ENCODE measurements at regions not wholly inside any gene's neighbourhood (a gene's known extent, or its start where the extent isn't known, plus 50 kb on each side); places are given as distances from the start of the nearest gene placed in this dataset.
"Not testable (repeated sequence)": the region's sequence is repeated elsewhere in the genome, so short reads cannot be mapped to it uniquely, and the experiment has no call there.

GRCh38 chr3:107443461-107443860 is 66.2 kb downstream of the CCDC54 start:
- no peak for DNase-seq (ENCODE audit: insufficient read length)
- FAIRE-seq, result no peak

GRCh38 chr3:107446706-107447105 is 69.5 kb downstream of the CCDC54 start:
- FAIRE-seq (no peak), DNase-seq (ENCODE audit: insufficient read length) (no peak)
- TF ChIP-seq POLR2A (IDR thresholded peaks at IDR 0.05; ENCODE audit: low read depth, low read length) (no peak), TAF1 (IDR thresholded peaks at IDR 0.05; ENCODE audit: borderline replicate concordance, low read depth, low read length) (no peak), POLR2AphosphoS5 (IDR thresholded peaks at IDR 0.05; ENCODE audit: low read depth, low read length) (no peak)

More at GRCh38 chr3:107443461-107443860, 66.2 kb downstream of the CCDC54 start:
- no peak for TF ChIP-seq POLR2A (IDR thresholded peaks at IDR 0.05; ENCODE audit: low read depth, low read length)

- DNase-seq (ENCODE audit: insufficient read length) (no peak), FAIRE-seq (no peak)
- no peak for TF ChIP-seq TAF1 (IDR thresholded peaks at IDR 0.05; ENCODE audit: borderline replicate concordance, low read depth, low read length)
- no peak for TF ChIP-seq POLR2A (IDR thresholded peaks at IDR 0.05; ENCODE audit: low read depth, low read length)
- TF ChIP-seq POLR2AphosphoS5 (IDR thresholded peaks at IDR 0.05; ENCODE audit: low read depth, low read length), result no peak
Observed at GRCh38 chr3:107450254-107450893, 72.4 kb upstream of the BBX start.

GRCh38 chr3:107452436-107452835 is 70.3 kb upstream of the BBX start:
- no peak for DNase-seq (ENCODE audit: insufficient read length)
- no peak for FAIRE-seq
- TF ChIP-seq POLR2A (IDR thresholded peaks at IDR 0.05; ENCODE audit: low read depth, low read length) (no peak), POLR2AphosphoS5 (IDR thresholded peaks at IDR 0.05; ENCODE audit: low read depth, low read length) (no peak), TAF1 (IDR thresholded peaks at IDR 0.05; ENCODE audit: borderline replicate concordance, low read depth, low read length) (no peak)

GRCh38 chr3:107453504-107453903 is 69.3 kb upstream of the BBX start:
- FAIRE-seq, result no peak
- no peak for DNase-seq (ENCODE audit: insufficient read length)
- TF ChIP-seq POLR2AphosphoS5 (IDR thresholded peaks at IDR 0.05; ENCODE audit: low read depth, low read length), result no peak
- TF ChIP-seq TAF1 (IDR thresholded peaks at IDR 0.05; ENCODE audit: borderline replicate concordance, low read depth, low read length), result no peak
- no peak for TF ChIP-seq POLR2A (IDR thresholded peaks at IDR 0.05; ENCODE audit: low read depth, low read length)

GRCh38 chr3:107455621-107456020 is 67.1 kb upstream of the BBX start:
- FAIRE-seq (no peak), DNase-seq (ENCODE audit: insufficient read length) (no peak)
- TF ChIP-seq POLR2A (IDR thresholded peaks at IDR 0.05; ENCODE audit: low read depth, low read length) (no peak), POLR2AphosphoS5 (IDR thresholded peaks at IDR 0.05; ENCODE audit: low read depth, low read length) (no peak), TAF1 (IDR thresholded peaks at IDR 0.05; ENCODE audit: borderline replicate concordance, low read depth, low read length) (no peak)

GRCh38 chr3:107456501-107456900 is 66.3 kb upstream of the BBX start:
- FAIRE-seq (no peak), DNase-seq (ENCODE audit: insufficient read length) (no peak)
- TF ChIP-seq POLR2A (IDR thresholded peaks at IDR 0.05; ENCODE audit: low read depth, low read length), result no peak
- TF ChIP-seq POLR2AphosphoS5 (IDR thresholded peaks at IDR 0.05; ENCODE audit: low read depth, low read length), result no peak
- TF ChIP-seq TAF1 (IDR thresholded peaks at IDR 0.05; ENCODE audit: borderline replicate concordance, low read depth, low read length), result no peak

GRCh38 chr3:107458871-107459270 is 63.9 kb upstream of the BBX start:
- no peak for FAIRE-seq
- no peak for DNase-seq (ENCODE audit: insufficient read length)
- TF ChIP-seq POLR2AphosphoS5 (IDR thresholded peaks at IDR 0.05; ENCODE audit: low read depth, low read length) (no peak), TAF1 (IDR thresholded peaks at IDR 0.05; ENCODE audit: borderline replicate concordance, low read depth, low read length) (no peak), POLR2A (IDR thresholded peaks at IDR 0.05; ENCODE audit: low read depth, low read length) (no peak)

- no peak for FAIRE-seq
- TF ChIP-seq POLR2AphosphoS5 (IDR thresholded peaks at IDR 0.05; ENCODE audit: low read depth, low read length), result no peak
- no peak for TF ChIP-seq TAF1 (IDR thresholded peaks at IDR 0.05; ENCODE audit: borderline replicate concordance, low read depth, low read length)
- TF ChIP-seq POLR2A (IDR thresholded peaks at IDR 0.05; ENCODE audit: low read depth, low read length), result no peak
- no peak for DNase-seq (ENCODE audit: insufficient read length)
Observed at GRCh38 chr3:107461721-107462120, 61.0 kb upstream of the BBX start.

- FAIRE-seq, result no peak
- no peak for TF ChIP-seq TAF1 (IDR thresholded peaks at IDR 0.05; ENCODE audit: borderline replicate concordance, low read depth, low read length)
- no peak for TF ChIP-seq POLR2A (IDR thresholded peaks at IDR 0.05; ENCODE audit: low read depth, low read length)
- TF ChIP-seq POLR2AphosphoS5 (IDR thresholded peaks at IDR 0.05; ENCODE audit: low read depth, low read length), result no peak
- DNase-seq (ENCODE audit: insufficient read length), result no peak
Observed at GRCh38 chr3:107464037-107464436, 58.7 kb upstream of the BBX start.

GRCh38 chr3:107465064-107465631 is 57.6 kb upstream of the BBX start:
- DNase-seq (ENCODE audit: insufficient read length) (no peak), FAIRE-seq (no peak)
- no peak for TF ChIP-seq TAF1 (IDR thresholded peaks at IDR 0.05; ENCODE audit: borderline replicate concordance, low read depth, low read length)
- no peak for TF ChIP-seq POLR2AphosphoS5 (IDR thresholded peaks at IDR 0.05; ENCODE audit: low read depth, low read length)
- TF ChIP-seq POLR2A (IDR thresholded peaks at IDR 0.05; ENCODE audit: low read depth, low read length), result no peak

- TF ChIP-seq TAF1 (IDR thresholded peaks at IDR 0.05; ENCODE audit: borderline replicate concordance, low read depth, low read length), result no peak
- no peak for TF ChIP-seq POLR2AphosphoS5 (IDR thresholded peaks at IDR 0.05; ENCODE audit: low read depth, low read length)
- no peak for TF ChIP-seq POLR2A (IDR thresholded peaks at IDR 0.05; ENCODE audit: low read depth, low read length)
- no peak for FAIRE-seq
- no peak for DNase-seq (ENCODE audit: insufficient read length)
Observed at GRCh38 chr3:107468782-107469181, 54.0 kb upstream of the BBX start.

- not testable (repeated sequence) for FAIRE-seq; DNase-seq (ENCODE audit: insufficient read length)
Observed at GRCh38 chr3:107470496-107470895, 52.3 kb upstream of the BBX start.

All from GM12892 (cell line).